Hematopoietic multipotent progenitor cell treated with erythropoietin and hydrocortisone succinate and interleukin-3 and kit ligand, for 8 days (in vitro differentiated cells): ENCODE measurements at regions not wholly inside any gene's neighbourhood (a gene's known extent, or its start where the extent isn't known, plus 50 kb on each side); places are given as distances from the start of the nearest gene placed in this dataset.

Source experiments
- DNase-seq: peaks from one replicate; pipeline ENCODE4 v3.0.0-alpha.2; 2015

- no peak for DNase-seq
These were observed 173.9 kb upstream of the KLF3 start for GRCh38 chr4:38489924-38490639.

- no peak for DNase-seq
These were observed 173.1 kb upstream of the KLF3 start for GRCh38 chr4:38490753-38491446.

- no peak for DNase-seq
These were observed 172.0 kb upstream of the KLF3 start for GRCh38 chr4:38491854-38492478.

GRCh38 chr4:38493066-38493465 is 170.9 kb upstream of the KLF3 start:
- peak; percentile 64 for DNase-seq

GRCh38 chr4:38495446-38495845 is 168.6 kb upstream of the KLF3 start:
- DNase-seq = no peak

GRCh38 chr4:38497121-38497520 is 166.9 kb upstream of the KLF3 start:
- no peak for DNase-seq

- DNase-seq = no peak
These were observed 164.9 kb upstream of the KLF3 start for GRCh38 chr4:38499101-38499500.

GRCh38 chr4:38500433-38500832 is 163.6 kb upstream of the KLF3 start:
- DNase-seq = no peak

- no peak for DNase-seq
These were observed 162.3 kb upstream of the KLF3 start for GRCh38 chr4:38501698-38502097.

- no peak for DNase-seq
These were observed 160.2 kb upstream of the KLF3 start for GRCh38 chr4:38503689-38504395.

GRCh38 chr4:38504396-38504715 is 159.6 kb upstream of the KLF3 start:
- DNase-seq = no peak

- no peak for DNase-seq
These were observed 154.4 kb upstream of the KLF3 start for GRCh38 chr4:38509551-38509950.

GRCh38 chr4:38510201-38510600 is 153.8 kb upstream of the KLF3 start:
- DNase-seq = no peak

- DNase-seq = no peak
These were observed 152.3 kb upstream of the KLF3 start for GRCh38 chr4:38511702-38512101.

GRCh38 chr4:38512840-38513239 is 151.2 kb upstream of the KLF3 start:
- no peak for DNase-seq

- DNase-seq = no peak
These were observed 149.4 kb upstream of the KLF3 start for GRCh38 chr4:38514465-38515146.

GRCh38 chr4:38516190-38516589 is 147.8 kb upstream of the KLF3 start:
- DNase-seq = no peak

- no peak for DNase-seq
These were observed 144.3 kb upstream of the KLF3 start for GRCh38 chr4:38519666-38520065.

GRCh38 chr4:38523054-38523453 is 140.9 kb upstream of the KLF3 start:
- DNase-seq = no peak

- DNase-seq = peak; percentile 16
These were observed 140.2 kb upstream of the KLF3 start for GRCh38 chr4:38523524-38524448.

- DNase-seq = no peak
These were observed 137.6 kb upstream of the KLF3 start for GRCh38 chr4:38526412-38526811.
